Dermis microvascular lymphatic vessel endothelial cell (primary cell): ENCODE measurements at regions not wholly inside any gene's neighbourhood (a gene's known extent, or its start where the extent isn't known, plus 50 kb on each side); places are given as distances from the start of the nearest gene placed in this dataset.

ENCODE experiments used
- DNase-seq, 2 donors: peaks; one replicate each; pipeline versions ENCODE4 v3.0.0 to v3.0.0-alpha.2; 2010; ENCODE audit warnings: low read depth in 2 of 2

GRCh38 chr10:131011936-131012640 lies 299.4 kb downstream of the TCERG1L start:
- DNase-seq: no peak

GRCh38 chr10:131012641-131012985 lies 298.9 kb downstream of the TCERG1L start:
- DNase-seq: no peak

- DNase-seq: no peak
Observed at GRCh38 chr10:131013281-131013912, 298.1 kb downstream of the TCERG1L start.

GRCh38 chr10:131014271-131014670 lies 297.2 kb downstream of the TCERG1L start:
- no peak for DNase-seq

GRCh38 chr10:131015271-131015670 lies 296.2 kb downstream of the TCERG1L start:
- no peak for DNase-seq

GRCh38 chr10:131016556-131016955 lies 295.0 kb downstream of the TCERG1L start:
- DNase-seq: no peak

- no peak for DNase-seq
Observed at GRCh38 chr10:131017566-131018285, 293.8 kb downstream of the TCERG1L start.

GRCh38 chr10:131018886-131019500 lies 292.5 kb downstream of the TCERG1L start:
- no peak for DNase-seq

GRCh38 chr10:131019696-131020095 lies 291.8 kb downstream of the TCERG1L start:
- DNase-seq: no peak

GRCh38 chr10:131020775-131021174 lies 290.7 kb downstream of the TCERG1L start:
- DNase-seq: no peak

- no peak for DNase-seq
Observed at GRCh38 chr10:131021246-131021895, 290.1 kb downstream of the TCERG1L start.

- no peak for DNase-seq
Observed at GRCh38 chr10:131021969-131022368, 289.6 kb downstream of the TCERG1L start.

GRCh38 chr10:131022369-131022768 lies 289.2 kb downstream of the TCERG1L start:
- DNase-seq: no peak

GRCh38 chr10:131022981-131023380 lies 288.5 kb downstream of the TCERG1L start:
- no peak for DNase-seq

- DNase-seq: no peak
Observed at GRCh38 chr10:131024259-131025131, 287.0 kb downstream of the TCERG1L start.

GRCh38 chr10:131025333-131025732 lies 286.2 kb downstream of the TCERG1L start:
- DNase-seq: no peak

- no peak for DNase-seq
Observed at GRCh38 chr10:131027256-131027655, 284.3 kb downstream of the TCERG1L start.

GRCh38 chr10:131031346-131031745 lies 280.2 kb downstream of the TCERG1L start:
- no peak for DNase-seq

GRCh38 chr10:131032329-131033165 lies 279.0 kb downstream of the TCERG1L start:
- no peak for DNase-seq
